GM23248 (cell line): ENCODE measurements at regions not wholly inside any gene's neighbourhood (a gene's known extent, or its start where the extent isn't known, plus 50 kb on each side); places are given as distances from the start of the nearest gene placed in this dataset.

ENCODE experiments used
- EZH2 ChIP-seq: fragments of 200-600 bp; sonication (generic); IDR thresholded peaks from 2 replicates; pipeline ENCODE4 v1.6.1; 2018; ENCODE audit warnings: antibody characterized with exemption, mild to moderate bottlenecking; ENCODE audit not compliant: insufficient read depth, poor library complexity, severe bottlenecking
- EZH2phosphoT487 ChIP-seq: fragments of 200-600 bp; sonication (generic); IDR thresholded peaks from 2 replicates; pipeline ENCODE4 v1.6.1; 2018; ENCODE audit warnings: antibody characterized with exemption, moderate library complexity, mild to moderate bottlenecking, low read depth; ENCODE audit not compliant: insufficient read depth

GRCh38 chr3:107128946-107129345 lies 248.3 kb upstream of the CCDC54 start:
- TF ChIP-seq EZH2phosphoT487 (no peak), EZH2 (no peak)
